Fibroblast of the aortic adventitia (primary cell): ENCODE measurements at regions not wholly inside any gene's neighbourhood (a gene's known extent, or its start where the extent isn't known, plus 50 kb on each side); places are given as distances from the start of the nearest gene placed in this dataset.

ENCODE experiments used
- DNase-seq: peaks from one replicate; pipeline ENCODE4 v3.0.0-alpha.2; 2010; ENCODE audit warnings: low read depth
- H3K4me3 ChIP-seq: 2 replicates; pipeline ENCODE4 v1.5.1; 2011; ENCODE audit warnings: low read depth, mild to moderate bottlenecking, control low read depth, low read length, moderate library complexity
- CTCF ChIP-seq: IDR thresholded peaks from 2 replicates; pipeline ENCODE4 v1.5.1; 2011; ENCODE audit warnings: mild to moderate bottlenecking, low read length, control low read depth, inconsistent platforms; ENCODE audit not compliant: insufficient read depth

GRCh38 chr5:2249442-2249841 is 366.7 kb upstream of the IRX4 start:
- no peak for DNase-seq
- TF ChIP-seq CTCF = no peak
- H3K4me3 ChIP-seq = no peak overlapping the region

GRCh38 chr5:2249026-2249425 is 366.3 kb upstream of the IRX4 start:
- DNase-seq = no peak
- no peak for TF ChIP-seq CTCF
- no peak overlapping the region for H3K4me3 ChIP-seq

GRCh38 chr5:2242539-2242938 is 359.8 kb upstream of the IRX4 start:
- no peak for DNase-seq
- H3K4me3 ChIP-seq = no peak overlapping the region
- no peak for TF ChIP-seq CTCF

- TF ChIP-seq CTCF = no peak
- DNase-seq = no peak
- H3K4me3 ChIP-seq = no peak overlapping the region
These were observed 359.1 kb upstream of the IRX4 start for GRCh38 chr5:2241842-2242241.

GRCh38 chr5:2240118-2240904 is 357.6 kb upstream of the IRX4 start:
- TF ChIP-seq CTCF = no peak
- no peak for DNase-seq

GRCh38 chr5:2239201-2239910 is 356.6 kb upstream of the IRX4 start:
- no peak for TF ChIP-seq CTCF
- H3K4me3 ChIP-seq = no peak overlapping the region
- DNase-seq = no peak

More at GRCh38 chr5:2240118-2240904, 357.6 kb upstream of the IRX4 start:
- H3K4me3 ChIP-seq = no peak overlapping the region
